NCI-H526 (cell line): ENCODE measurements at regions not wholly inside any gene's neighbourhood (a gene's known extent, or its start where the extent isn't known, plus 50 kb on each side); places are given as distances from the start of the nearest gene placed in this dataset.
"Not testable (repeated sequence)": the region's sequence is repeated elsewhere in the genome, so short reads cannot be mapped to it uniquely, and the experiment has no call there.

Experiments
- DNase-seq, 2 experiments: peaks; one replicate each; lab custom pipeline; 2025; lab: John Stamatoyannopoulos, UW

DNA sequence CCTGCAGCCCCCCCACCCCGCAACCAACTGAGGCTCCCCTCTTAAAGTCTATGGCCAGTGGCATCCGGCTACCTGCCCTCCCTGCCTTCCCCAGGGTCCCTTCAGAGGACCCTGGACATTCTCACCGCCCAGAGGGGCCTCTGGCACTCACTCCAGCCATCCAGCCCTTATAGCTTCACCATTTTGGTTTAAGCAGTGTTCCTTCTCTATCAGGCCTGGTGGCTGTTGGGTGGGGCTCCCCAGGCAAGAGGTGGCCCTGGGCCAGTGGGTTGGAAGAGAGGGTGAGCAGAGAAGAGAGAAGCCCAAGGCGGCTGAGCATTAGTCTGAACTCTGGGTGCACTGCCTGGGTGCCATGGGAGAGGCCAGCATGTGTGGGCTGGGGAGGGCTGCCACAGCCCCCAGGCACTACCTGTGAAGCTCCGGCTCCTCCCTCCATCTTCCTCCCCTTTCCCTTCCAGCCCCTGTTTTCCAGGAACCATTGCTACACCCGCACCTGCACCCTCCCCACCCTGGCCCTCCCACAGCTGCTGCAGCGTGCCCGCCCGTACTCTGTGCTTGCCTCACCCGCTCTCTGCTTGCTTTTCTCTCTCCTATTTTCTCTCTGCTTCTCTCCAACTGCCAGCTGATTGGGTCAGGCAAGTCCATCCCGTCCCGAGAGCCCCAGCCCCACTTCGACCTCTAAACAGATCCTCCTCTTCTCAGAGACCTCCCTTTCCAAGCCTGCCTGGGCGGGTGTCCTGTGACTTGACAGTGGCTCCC lies 168.2 kb downstream of the TBC1D2B start:
- no peak for DNase-seq

DNA sequence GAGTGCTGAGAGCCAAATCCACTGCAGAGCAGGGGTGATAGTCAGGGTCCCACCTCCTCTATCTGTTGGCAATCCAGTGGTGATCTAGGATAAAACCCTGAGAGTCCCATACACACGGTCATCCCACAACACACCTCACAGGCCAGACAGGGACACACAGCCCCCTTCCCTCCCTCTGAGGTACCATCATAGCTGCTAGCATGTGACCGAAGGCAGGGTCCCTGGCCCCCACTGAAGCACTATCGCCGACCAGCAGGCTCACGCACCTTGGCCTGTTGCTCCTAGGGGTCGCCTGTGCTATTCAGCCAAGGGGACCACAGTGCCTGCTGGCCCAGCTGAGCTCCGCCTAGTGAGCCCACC lies 168.8 kb downstream of the TBC1D2B start:
- DNase-seq = not testable (repeated sequence)

DNA sequence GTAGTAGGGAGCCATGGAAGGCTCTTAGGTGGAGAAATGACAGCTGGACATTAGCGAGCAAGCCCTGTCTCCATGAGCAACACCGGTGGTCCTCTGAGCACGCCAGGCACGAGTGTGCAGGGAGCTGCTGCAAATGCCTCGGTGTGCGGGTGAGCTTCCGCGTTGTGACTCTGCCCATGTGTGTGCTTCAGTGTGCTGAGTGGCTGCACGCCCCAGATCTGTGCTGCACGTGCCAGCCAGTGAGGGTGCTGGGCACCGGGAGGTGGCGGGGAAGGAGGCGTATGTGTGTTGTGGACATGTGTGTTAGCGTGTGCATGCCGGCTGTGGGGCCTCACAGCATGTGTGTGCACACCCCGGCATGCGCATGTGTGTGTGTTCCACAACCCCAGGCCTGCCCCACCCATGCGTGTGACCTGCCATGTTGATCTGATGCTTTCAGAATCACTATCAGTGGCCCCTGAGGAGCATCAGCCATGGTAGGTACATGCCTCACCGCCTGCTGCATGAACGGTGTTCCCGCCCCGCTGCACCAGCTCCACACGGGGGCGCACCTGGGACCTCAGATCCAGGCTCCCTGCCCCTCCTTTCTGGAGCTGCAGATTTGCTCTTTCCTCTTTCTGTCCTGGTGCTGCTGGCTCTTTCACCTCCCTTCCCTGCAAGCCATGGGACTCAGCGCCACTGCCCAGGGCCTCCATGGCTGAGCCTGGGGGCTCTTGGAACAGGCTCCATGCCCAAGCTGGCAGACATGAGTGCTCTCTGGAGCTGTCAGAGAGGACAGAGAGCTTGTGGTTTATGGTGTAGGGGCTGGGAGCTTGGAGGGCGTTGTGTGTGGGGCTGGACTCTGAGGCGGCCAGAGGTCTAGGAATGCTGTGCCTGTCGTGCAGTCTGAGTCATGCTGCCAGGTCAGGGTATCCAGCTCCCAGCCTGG lies 169.4 kb downstream of the TBC1D2B start:
- DNase-seq = peak; percentile 26 to 88

DNA sequence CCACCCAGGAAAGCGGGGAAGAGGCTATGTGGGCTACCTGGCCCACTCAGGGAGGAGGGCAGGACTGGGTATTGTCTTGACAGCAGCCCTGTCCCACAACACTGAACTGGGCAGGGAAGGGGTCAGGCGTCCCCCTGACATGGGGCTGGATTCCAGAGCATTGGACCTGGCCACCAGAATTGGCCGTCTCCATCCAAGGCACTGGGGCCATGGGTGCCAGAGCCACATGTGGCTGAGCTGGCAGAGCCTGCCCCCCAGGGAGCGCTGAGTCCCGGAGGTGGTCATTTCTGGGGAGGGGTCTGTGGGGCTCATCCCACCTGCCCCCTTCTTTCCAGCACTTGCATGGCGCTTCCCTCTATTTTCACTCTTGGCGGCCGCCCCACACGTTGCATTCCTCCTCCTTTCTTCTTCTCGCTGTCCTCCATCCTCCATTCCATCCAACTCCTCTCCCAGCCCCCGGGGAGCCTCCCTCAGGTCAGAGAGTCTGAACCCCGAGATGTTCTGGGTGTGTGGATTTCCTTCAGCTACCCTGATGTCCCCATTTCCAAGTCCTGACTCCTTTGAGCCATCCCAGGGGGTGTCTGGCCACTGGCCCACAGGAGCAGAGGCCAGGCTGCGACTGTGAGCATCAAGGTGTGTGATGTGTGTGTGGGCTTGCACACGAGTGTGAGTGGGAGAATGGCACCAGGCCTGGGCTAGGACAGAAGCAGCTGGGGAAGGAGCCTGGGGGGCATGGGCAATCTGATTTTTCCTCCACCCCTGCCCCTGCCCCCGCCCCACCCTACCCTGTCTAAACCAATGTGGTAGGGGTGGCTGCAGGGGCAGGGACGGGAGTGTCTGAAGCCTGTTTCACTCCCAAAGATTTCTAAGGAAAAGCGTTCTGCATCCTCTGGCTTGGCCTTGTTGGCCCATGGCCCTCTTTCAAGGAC lies 171.2 kb downstream of the TBC1D2B start:
- DNase-seq = not testable (repeated sequence)

DNA sequence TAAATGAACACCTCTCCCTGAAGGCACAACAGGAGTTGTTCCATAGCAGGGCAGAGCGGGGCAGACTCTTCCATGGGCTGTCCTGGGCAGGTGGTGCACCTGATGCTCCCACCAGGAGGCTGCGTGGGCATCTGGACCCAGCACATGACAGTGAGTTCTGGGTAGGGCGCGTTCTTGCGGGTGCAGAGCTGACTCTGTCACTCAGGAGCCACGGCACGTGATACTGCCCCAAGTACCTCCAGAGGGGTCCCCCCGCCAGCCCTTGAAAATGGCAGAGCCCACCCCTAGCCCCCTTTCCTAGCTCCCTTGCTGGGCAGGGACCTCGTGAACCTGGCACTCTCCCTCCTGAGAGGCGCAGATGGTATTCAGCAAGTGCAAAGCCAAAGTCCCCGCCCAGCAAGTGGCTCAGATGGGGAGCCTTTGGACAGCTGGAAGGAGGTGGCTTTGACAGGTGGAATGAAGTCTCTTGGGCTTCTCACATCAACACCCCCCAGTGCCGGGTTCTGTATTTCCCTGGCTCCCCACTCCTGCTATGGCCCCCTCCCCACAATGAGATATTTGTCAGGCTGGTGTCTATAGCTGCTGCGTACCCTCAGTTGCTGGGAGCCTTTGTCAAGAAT lies 172.1 kb downstream of the TBC1D2B start:
- no peak for DNase-seq

DNA sequence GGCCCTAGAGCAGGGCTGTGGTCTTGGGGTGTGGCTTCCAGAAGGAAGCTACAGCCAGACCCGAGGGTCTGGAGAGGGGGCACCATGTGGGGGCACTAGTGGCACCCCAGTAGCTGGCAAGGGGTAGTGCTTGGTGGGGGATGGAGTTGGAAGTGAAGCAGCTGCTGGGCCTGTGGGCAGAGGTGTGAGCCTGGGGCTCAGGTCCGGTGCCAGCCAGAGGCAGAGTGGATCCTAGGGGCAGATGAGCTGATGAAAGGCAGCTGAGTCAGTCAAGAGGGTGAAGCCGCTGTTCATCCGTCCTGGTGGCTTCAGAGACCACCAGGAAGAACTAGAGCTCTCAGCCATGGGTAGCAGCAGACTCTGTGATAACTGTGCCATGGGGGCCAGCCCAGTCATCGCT lies 172.6 kb downstream of the TBC1D2B start:
- no peak for DNase-seq

DNA sequence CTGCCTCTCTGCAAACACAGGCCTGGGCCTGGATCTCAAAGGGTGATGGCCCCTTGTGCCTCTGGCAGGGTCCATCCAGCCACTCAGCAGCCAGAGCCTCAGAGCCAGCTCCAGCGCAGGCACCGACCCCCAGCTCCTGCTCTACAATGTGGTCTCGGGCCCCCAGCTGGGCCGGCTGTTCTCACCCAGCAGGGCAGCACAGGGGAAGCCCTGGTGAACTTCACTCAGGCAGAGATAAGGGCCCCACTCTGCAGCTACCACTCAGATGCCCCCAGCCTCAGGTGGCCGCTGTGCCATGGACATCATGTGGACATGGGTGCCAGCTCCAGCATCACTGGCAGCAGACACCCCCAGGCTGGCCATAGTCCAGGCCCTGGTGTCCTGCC lies 173.1 kb downstream of the TBC1D2B start:
- DNase-seq = no peak

DNA sequence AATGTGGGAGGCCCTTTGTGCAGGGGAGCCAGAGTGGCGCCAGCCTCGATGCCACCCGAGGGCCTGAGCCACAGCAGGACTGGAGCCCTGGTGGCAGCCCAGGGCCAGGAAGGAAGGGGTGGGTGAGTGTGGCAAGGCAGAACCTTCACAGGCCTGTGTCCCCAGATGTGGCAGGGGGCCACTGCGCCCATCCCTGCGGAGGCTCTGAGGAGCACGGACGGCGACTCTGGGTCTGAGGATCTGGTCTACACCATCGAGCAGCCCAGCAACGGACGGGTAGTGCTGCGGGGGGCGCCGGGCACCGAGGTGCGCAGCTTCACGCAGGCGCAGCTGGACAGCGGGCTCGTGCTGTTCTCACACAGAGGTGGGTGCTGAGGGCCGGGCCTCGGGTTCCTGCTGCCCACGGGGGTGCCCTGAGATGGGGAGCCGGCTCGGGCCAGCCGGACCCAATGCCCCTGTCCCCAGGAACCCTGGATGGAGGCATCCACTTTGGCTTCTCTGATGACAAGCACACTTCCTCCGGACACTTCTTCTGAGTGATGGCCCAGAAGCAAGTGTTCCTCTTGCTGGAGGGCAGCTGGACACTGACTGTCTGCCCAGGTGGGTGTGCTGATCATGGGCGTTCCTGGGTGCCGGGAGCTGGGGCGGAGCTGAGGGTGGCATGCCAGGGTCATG lies 173.6 kb downstream of the TBC1D2B start:
- DNase-seq = not testable (repeated sequence)

DNA sequence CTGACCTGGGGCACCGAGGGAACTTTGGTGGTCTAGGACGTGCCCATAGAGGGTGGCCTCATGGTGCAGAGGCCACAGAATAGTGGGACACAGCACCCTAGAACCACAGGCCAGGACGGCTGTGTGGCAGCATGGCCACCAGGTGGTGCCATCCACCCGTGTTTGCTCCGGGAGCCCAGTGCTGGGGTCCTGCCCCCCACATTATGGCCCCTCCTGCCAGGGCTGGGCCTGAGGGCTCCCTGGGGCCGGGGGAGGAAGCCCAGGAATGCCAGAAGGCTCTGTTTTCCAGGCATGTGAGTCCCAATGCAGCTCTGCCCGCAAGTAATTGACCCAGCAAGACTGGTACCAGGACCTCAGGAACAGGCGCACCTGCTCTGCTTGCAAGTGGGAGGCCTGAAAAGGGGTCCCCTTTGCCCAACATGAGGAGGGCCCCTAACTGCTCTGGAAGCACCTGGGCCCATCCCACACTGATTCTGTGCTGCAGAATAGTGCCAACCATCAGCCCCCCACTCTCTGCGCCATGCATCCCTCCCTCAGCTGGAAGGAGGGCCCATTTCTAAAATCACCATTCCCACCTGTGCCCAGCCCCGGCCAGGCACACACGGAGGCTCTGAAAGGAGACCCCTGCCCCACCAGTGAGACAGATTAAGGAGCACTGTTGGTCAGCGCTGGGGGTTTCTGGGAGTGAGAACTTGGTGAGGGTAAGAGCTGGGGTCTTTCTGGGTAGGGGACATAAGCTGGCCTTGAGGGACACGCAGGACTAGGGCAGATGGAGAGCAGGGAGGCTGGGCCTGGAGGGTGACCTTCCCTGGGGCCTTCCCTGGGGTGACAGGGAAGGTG lies 174.4 kb downstream of the TBC1D2B start:
- DNase-seq = peak in 1 of 2 experiments; percentile 23

DNA sequence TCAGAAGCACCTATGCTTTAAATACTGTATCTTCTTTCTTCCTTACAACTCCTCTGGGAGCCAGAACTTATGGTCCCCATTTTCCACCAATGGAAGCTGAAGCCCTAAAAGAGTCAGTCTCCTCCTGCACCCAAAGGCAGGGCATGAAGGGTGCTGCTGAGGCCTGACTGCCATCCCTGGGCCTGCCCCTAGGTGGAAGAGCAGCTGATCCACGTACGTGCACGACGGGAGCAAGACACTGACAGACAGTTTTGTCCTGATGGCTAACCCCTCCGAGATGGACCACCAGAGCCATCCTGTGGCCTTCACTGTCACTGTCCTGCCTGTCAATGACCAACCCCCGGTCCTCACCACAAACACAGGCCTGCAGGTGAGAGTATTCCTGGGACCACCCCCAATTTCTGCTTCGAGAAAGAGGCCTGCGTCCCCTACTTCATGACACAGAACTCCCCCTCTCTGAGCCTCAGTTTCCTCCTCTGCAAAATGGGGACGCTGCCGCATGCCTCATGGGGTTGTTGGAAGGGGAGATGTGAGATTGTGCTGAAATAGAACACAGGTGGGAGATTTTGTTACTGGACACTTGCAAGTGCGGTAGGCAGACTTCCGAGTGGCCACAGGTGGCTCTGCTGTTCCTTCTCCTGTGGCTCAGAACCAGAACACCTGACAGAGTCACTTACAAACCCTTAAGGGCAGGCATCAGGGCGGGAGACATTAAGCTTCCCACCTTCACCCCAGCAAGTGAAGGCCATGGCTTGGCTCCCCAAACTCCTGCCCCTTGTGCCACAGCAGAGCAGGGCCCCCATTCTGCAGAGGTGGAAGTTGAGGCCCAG lies 175.4 kb downstream of the TBC1D2B start:
- peak in 1 of 2 experiments; percentile 37 for DNase-seq

DNA sequence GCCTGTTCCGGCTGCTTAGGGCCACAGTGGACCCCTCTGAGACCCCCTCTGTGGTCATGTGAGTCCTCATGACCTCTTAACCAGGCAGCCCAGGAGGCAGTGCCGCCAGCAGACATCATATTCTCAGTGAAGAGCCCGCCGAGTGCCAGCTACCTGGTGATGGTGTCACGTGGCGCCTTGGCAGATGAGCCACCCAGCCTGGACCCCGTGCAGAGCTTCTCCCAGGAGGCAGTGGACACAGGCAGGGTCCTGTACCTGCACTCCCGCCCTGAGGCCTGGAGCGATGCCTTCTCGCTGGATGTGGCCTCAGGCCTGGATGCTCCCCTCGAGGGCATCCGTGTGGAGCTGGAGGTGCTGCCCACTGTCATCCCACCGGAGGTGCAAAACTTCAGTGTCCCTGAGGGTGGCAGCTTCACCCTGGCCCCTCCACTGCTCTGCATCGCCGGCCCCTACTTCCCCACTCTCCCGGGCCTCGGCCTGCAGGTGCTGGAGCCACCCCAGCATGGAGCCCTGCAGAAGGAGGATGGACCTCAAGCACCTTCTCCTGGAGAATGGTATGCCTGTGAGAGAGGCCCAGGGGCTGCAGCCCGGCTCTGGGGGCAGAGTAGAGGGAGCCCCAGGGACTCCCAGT lies 176.1 kb downstream of the TBC1D2B start:
- DNase-seq = no peak

DNA sequence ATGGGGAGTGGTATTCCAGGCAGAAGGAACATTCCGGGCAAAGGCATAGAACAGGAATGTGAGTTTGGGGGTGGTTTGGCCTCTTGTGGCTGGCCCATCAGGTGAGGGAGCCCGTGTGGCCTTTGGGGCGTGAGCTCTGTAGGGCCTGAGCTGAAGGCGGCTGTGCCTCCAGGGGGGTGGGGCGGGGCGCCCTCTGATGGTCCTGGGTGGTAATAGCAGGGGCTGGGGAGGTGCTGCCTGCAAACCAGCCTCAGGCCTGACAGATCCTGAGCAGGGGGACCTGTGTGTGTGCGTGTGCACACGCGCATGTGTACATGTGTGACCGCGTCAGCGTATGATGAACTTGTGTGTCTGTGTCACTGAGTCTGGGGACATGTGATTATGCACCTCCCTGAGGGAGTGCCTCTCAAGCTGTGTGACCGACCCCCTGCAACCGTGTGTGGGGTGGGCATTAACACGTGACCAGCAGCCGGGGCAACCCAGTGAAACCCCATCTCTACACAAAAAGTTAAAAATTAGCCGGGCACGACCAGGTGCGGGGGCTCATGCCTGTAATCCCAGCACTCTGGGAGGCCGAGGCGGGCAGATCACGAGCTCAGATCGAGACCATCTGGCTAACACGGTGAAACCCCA lies 177.1 kb downstream of the TBC1D2B start:
- DNase-seq = peak in 1 of 2 experiments; percentile 62

DNA sequence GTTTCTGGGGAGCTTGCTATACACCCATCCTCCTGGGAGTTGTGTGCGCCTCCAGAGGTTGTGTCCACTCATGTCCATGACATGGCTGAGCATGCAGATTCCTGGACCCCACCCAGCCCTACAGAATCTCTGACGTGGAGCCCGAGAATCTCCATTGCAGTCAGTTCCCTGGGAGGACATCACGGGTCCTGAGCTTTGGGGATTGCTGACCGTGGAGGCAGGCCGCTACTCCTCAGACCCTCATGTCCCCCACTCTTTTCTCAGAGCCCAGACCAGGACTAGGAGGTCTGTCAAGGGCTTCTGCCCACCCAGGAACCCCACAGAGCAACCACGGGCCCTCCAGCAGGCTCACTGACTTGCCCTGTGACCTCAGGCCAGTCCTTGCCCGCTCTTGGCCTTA lies 177.7 kb downstream of the TBC1D2B start:
- not testable (repeated sequence) for DNase-seq

DNA sequence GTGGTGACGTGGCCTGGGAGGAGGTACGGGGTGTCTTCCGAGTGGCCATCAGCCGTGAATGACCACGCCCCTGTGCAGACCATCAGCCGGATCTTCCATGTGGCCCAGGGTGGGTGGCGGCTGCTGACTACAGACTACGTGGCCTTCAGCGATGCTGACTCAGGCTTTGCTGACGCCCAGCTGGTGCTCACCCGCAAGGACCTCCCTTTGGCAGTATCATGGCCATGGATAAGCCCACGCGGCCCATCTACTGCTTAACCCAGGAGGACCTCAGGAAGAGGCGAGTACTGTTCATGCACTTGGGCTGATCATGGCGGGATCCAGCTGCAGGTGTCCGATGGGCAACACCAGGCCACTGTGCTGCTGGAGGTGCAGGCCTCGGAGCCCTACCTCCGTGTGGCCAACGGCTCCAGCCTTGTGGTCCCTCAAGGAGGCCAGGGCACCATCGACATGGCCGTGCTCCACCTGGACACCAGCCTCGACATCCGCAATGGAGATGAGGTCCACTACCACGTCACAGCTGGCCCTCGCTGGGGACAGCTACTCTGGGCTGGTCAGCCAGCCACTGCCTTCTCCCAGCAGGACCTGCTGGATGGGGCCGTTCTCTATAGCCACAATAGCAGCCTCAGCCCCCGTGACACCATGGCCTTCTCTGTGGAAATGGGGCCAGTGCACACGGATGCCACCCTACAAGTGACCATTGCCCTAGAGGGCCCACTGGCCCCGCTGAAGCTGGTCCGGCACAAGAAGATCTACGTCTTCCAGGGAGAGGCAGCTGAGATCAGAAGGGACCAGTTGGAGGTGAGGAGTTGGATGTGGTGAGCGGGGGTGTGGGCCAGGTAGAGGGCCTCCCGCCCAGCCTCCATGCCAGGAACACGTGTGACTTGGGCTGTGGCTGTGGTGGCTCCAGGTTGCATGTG lies 178.4 kb downstream of the TBC1D2B start:
- DNase-seq = no peak

DNA sequence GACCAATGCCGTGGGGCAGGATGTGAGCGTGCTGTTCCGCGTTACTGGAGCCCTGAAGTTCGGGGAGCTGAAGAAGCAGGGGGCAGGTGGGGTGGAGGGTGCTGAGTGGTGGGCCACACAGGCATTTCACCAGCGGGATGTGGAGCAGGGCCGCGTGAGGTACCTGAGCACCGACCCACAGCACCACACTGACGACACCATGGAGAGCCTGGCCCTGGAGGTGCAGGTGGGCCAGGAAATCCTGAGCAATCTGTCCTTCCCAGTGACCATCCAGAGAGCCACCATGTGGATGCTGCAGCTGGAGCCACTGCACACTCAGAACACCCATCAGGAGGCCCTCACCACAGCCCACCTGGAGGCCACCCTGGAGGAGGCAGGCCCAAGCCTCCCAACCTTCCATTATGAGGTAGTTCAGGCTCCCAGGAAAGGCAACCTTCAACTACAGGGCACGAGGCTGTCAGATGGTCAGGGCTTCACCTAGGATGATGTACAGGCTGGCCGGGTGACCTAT lies 179.6 kb downstream of the TBC1D2B start:
- no peak for DNase-seq

DNA sequence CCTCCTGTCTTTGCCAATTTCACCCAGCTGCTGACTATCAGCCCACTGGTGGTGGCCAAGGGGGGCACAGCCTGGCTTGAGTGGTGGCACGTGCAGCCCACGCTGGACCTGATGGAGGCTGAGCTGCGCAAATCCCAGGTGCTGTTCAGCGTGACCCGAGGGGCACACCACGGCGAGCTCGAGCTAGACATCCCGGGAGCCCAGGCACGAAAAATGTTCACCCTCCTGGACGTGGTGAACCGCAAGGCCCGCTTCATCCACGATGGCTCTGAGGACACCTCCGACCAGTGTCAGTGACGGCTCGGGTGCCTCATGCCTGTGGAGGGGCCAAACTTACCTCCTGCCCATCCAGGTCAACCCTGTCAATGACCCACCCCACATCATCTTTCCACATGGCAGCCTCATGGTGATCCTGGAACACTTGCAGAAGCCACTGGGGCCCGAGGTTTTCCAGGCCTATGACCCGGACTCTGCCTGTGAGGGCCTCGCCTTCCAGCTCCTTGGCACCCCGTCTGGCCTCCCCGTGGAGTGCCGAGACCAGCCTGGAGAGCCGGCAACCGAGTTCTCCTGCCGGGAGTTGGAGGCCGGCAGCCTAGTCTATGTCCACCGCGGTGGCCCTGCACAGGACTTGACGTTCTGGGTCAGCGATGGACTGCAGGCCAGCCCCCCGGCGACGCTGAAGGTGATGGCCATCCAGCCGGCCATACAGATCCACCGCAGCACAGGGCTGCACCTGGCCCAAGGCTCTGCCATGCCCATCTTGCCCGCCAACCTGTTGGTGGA lies 180.2 kb downstream of the TBC1D2B start:
- not testable (repeated sequence) for DNase-seq
